NCI-H345 (cell line): ENCODE measurements at regions not wholly inside any gene's neighbourhood (a gene's known extent, or its start where the extent isn't known, plus 50 kb on each side); places are given as distances from the start of the nearest gene placed in this dataset.
"Not testable (repeated sequence)": the region's sequence is repeated elsewhere in the genome, so short reads cannot be mapped to it uniquely, and the experiment has no call there.

Experiments
- DNase-seq: peaks from one replicate; lab custom pipeline; 2025; lab: John Stamatoyannopoulos, UW

DNA sequence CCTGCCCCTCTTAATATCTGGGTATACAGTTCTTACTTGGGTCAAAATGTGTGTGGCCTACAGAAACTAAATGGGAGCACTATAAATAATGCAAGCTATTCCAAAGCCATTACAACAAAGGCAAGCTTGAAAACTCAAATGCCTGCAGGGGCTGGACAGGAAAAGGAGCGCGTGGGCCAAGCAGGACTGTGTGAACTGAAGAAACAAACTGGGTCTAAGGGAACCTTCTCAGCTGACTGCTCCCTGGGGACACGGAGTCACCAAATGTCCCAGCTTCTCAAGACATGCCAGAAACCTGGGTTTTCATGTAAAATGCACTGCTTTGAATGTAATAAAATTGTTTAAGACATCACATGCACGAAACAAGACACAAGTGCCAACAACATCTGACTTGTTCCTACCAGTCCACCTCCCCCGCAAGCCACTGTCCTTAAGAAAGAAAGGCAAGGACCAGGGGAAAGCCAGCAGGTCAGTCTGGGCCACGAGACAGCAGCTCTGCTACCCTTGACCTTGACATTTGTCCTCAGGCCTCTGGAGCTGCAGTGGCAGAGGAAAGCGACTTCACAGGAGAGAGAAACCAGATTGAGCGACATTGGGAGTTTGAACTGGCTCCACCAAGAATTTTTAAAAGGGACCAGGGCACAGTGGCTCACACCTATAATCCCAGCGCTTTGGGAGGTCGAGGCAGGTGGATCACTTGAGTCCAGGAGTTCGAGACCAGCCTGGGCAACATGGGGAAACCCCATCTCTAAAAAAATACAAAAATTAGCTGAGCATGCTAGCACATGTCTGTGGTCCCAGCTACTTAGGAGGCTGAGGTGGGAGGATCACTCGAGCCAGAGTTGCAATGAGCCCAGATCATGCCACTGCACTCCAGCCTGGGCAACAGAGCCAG lies 89.7 kb upstream of the SH3BP4 start:
- DNase-seq: no peak

DNA sequence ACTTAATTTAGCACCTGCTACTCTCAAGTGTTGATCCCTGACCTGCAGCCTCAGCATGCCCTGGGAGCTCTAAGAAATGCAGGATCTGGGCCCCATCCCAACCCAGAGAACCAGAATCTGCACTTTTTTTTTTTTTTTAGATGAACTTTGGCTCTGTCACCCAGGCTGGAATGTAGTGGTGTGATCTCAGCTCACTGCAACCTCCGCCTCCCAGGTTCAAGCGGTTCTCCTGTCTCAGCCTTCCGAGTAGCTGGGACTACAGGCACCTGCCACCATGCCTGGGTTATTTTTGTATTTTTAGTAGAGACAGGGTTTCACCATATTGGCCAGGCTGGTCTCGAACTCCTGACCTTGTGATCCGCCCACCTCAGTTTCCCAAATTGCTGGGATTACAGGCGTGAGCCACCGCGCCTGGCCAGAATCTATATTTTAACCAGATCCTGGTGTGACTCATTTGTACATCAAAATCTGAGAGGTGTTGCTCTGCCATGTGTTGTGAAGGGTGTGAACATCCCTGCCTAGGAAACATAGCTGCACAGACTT lies 92.4 kb upstream of the SH3BP4 start:
- not testable (repeated sequence) for DNase-seq

DNA sequence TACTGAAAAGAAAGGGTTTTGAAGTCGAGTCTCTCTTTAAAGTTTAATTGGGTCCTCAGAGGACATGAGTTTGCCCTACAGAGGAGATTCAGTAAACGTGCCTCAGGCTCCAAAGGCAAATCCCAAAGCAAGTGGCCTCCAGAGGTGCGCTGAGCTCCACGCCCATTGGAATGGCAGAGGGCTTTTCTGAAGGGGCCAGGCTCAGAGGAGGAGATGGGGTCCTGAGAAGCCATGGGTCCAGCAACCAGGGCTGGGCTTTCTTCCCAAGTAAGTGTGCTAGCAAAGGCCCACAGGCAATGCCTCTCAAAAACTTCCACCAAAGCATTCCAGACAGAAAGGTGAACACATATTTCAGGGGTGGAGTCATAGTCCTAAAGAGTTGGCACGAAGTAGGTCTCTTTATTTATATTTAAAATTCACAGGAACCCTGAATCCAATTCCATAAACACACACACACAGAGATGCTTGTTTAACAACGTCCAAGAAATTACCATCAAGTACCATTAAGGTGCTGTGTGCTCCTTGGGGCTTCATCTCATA lies 93.0 kb upstream of the SH3BP4 start:
- no peak for DNase-seq

DNA sequence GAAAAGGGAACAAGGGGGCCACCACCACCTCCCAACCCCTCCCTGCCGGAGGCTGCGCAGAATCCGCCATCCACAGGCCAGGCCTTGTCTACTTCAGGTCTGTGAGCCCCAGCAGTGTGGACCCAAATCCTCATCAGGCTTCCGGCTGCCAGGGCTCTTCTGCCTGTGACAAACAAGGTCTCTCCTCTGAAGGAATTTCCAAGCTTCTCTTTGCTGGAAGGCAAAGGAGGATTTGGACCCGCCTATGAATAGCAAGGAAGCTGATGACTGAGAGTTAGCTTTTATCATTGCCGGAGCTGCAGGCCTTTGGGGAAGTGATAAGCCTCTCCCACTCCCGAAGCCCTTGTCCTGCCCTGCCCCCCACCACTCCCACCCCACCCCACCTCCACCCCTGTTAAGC lies 93.7 kb upstream of the SH3BP4 start:
- no peak for DNase-seq

DNA sequence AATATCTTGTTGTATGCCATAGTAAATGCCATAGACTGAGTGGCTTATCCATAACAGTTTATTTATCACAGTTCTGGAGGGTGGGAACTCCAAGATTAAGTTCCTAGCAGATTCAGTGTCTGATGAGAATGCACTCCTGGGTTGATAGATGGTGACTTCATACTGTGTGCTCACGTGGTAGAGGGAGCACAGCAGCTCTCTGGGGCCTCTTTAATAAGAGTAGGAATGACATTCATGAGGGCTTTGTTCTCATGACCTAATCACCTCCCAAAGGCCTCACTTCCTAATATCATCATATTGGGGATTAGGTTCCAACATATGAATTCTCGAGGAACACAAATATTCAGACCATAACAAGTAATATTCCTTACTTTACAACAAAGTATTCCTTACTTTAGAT lies 98.1 kb upstream of the SH3BP4 start:
- DNase-seq: no peak

DNA sequence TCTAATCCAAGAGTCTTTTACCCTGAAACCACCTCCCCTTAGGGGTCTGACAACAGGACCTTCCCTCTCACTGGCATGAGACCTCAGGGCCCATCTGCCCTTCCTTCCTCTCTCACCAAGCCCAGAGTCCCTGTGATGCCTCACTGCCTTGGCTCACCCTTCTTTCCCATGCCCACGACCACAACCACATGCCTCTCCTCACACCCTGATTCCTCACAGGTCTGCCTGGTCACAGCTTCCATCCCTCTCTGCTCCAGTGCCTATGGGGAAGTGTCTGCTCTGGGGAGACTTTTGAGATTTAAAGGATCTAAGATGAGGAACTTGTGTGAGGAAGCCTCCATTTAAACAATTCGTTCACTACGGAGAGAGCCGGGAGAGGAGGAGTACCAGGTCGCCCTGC lies 98.9 kb upstream of the SH3BP4 start:
- no peak for DNase-seq

DNA sequence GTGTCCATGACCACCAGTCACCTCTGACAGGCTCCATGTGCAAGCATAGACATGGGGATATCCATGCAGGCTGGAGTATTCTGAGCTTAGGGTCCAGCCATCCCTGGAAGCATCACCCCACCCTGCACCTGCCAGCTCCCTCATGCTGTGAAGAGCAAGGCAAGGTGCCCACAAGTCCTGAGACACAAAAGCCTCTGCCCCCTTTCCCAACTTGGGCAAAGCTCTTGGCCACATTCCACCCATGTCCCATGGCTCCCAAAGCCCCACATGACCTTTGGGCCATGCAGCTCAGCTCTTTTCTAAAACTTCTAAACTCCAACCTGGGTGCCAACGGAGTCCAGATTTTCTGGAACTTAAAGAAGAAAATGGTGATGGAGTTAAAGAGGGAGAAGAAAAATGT lies 99.8 kb upstream of the SH3BP4 start:
- no peak for DNase-seq

DNA sequence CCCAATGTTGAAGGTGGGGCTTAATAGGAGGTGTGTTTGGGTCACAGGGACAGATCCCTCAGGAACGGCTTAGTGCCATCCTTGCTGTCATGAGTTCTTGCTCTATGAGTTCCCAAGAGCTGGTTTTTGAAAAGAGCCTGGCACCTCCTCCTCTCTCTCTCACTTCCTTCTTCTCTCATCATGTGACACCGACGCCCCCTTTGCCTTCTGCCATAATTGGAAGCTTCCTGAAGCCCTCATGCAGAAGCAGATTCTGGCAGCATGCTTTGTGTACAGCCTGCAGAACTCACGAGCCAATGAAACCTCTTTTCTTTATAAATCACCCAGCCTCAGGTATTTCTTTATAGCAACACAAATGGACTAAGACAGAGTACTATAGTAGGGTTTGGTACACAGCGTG lies 100.4 kb upstream of the SH3BP4 start:
- no peak for DNase-seq

DNA sequence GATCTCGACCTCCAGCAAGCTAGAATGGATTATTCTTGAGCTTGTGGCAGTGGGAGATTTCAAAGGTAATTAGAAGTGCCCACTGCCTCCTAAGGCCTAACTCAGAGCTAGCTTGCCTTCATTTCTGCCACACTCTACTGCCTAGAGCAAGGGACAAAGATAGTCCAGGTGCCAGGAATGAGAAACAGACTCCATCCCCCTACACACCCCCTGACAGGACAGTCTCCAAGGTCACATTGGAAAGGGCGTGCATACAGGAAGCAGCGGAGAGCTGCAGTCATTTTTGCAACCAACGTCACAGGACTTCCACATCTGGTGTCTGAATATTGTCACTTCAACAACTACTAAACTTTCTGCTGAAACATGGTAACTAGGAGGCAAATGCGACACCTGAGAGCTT lies 101.0 kb upstream of the SH3BP4 start:
- no peak for DNase-seq

DNA sequence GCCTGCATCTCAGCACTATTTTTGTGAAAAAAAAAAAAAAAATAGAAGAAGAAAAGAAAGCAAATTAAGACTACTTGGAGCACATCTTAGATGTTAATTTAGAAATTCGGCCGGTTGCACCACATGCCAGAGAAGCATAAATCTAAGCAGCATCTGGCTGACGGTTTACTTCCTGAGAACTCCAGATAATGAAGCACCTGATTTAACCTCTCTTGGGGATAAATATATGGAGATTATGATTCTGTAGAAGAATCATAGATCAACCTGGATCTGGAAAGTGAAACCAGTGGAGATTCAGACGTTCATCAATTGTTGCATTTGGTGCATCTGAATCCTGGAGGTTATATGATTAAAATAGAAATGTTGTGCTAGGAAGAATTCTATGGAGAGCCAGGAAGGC lies 102.1 kb upstream of the SH3BP4 start:
- DNase-seq: no peak

DNA sequence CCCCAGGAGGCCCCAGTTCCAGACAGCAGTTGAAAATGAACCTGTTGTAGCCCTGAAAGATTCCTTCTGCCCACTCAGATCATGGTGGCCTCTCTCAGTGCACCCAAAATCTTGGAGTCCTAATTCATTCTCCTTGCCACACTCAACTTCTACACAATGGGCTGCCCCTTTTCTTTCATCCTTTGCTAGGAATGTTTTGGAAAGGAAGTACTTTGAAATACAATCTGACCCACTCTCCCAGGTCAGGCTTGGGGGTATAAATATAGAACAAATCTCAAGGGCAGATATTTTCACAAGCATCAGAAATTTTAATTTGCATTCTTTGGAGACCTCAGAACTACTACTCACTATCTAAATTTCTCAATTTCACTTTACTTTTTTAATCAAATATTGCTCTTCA lies 103.2 kb upstream of the SH3BP4 start:
- DNase-seq: no peak

DNA sequence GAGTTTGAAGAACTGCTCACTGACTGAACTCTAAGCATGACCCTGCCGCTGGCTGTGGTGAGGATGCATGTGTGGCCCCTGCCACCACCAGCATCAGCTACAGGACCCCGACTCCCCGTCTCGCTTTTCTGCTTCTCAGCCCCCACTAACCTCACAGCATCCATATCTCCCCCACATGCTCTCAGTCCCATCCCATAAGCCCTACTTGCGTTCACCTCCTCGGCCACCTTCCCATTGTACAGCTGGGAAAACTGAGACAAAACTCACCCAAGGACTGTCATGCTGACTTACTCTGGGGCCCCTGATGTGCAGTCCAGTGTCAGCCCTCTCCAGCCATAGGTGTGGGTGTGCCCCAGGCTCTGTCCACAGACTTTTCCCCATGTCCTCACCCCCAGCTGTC lies 104.2 kb upstream of the SH3BP4 start:
- no peak for DNase-seq

DNA sequence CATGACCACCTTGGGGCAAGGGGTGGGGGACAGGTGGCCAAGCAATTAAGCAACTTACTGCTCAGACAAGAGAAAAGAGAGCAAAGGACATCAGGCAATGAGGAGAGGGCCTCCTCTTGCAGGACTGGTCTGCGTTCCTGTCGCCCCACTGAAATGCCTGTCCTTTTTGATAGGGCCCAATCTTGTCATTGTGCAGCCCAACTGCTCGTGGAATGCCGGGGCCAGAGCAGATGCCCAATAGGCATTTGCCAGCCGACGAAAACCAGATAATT lies 104.5 kb upstream of the SH3BP4 start:
- no peak for DNase-seq

DNA sequence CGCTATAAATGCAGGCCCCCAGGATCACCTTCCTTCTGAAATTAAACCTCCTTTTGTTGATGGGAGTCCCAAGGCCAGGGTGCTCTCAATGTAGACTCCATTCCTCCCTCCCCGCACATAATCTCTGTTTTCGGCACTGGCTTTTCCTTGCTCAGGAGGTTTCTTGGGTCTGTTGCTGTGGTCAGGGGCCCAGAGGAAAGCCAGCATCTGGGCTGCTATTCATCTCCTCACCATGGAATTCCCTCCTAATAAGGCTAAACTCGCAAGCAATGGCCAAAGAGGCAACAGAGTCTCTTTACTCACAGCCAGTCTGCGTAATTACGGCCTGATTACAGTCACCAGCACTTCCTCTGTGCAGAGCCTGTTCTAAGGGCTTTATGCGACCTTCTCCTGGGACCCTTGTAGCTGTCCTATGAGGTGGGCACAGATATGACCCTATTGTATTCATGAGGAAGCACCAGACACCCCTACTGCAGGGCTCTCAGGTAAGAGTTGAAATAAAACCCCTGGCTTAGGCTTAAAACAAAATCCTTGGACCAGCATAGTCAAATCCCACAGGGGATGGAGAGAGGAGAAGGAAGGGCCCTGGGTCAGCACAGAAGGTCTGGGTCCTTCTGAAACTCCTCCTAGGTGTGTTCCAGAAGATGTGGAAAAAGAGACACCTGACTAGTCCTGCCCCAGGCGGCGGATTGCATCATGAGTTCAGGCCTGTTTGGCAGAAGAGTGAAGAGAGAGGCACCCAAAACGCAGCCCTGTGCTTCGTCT lies 105.0 kb upstream of the SH3BP4 start:
- no peak for DNase-seq

DNA sequence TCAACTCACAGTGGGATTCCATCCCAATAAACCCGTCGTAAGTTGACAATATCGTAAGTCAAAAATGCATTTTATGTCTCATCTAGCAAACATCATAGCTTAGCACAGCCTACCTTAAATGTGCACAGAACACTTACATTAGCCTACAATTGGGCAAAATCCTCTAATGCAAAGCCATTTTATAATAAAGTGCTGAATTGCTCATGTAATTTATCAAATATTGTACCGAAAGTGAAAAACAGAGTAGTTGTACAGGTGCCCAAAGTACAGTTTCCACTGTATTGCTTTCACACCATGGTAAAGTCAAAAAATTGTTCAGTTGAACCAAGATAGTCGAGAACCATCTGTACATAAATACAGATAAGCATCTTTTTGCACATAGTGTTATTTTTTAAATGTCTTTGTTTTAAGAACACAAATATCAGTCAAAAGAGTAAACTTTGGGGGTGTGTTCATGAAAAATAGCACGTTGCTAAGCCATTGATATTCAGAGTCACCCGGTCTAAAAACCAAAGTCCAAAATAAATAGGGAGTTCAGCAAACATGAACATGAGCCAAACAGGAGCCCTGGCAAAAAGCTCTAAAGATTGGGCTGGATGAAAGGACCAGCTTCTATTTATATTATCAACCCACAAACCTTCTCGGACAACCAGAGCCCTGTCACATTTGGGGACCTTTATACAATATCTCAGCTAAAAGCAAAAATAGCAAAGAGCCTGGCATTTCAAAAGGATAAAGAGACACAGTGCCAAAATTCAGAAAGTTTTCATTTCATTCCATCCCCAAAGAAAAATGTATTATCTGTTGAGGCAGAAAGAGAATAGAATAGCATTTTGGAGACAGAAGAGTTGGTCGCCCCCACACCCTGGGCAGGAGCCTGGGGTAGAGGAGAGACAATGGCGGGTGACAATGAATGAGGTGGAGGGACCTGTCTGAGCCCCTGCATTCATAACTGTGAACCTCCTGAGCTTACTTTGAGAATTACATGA lies 105.9 kb upstream of the SH3BP4 start:
- no peak for DNase-seq

DNA sequence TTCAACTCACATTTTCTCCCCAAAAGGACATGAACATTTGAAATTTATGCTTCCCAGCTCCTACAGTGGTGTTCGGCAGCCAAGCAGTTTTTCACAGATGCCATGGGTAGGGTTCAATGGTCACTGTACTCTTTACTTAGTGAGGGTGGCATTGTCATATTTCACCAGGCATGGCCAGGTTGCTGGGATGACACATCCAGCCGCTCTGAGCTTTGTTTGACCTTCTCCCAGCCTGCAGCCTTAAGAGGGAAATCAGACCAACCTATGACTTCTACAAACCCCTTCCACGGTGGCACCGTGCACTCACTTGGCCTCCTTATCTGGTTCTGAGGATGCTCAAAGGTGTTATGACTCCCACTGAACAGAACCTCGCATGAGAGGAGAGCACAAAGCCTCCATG lies 108.4 kb upstream of the SH3BP4 start:
- no peak for DNase-seq

DNA sequence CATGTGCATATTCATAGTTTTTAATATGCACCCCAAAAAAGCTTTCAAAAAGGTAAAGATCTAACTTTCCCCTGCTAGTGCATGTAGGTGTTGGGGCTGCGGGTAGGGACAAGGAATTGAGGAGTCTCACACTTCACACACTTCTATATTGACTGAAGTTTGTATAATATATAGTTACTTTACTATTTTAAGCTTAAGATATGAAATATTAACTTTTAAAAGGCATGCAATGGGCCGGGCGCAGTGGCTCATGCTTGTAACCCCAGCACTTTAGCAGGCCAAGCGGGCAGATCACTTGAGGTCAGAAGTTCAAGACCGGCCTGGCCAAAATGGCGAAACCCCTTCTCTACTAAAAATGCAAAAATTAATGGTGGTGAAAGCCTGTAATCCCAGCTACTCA lies 109.1 kb upstream of the SH3BP4 start:
- no peak for DNase-seq

DNA sequence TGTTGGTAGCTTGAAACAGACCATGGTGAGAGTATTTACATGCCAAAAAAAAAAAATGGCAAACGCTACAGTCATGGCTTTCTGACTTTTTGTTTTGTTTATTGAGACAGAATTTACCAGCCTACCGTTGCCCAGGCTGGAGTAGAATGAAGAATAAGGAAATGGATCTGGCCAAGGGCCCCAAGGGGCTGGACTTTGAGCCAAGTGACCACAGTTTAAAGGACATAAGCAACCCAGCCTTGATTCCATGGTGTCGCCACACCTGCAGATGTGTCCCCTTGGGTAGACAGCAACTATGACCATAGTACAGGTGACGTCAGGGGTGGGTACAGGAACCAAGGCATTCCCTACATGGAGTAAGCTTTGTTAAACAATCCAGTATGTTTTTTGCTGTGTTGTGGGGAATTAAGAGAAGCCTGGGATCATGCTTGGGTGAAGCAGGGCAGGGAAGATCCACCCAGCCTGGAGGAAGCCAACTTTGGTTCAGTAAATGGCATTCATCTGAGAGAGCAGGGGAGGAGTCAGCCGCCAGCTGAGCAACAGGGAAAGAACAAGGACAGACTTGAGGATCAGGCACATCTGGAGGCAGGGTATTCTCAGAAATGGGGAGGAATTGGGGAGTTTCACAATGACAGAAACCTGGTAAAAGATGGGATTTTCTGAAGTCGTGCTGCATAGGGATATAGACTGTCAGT lies 110.3 kb upstream of the SH3BP4 start:
- DNase-seq: no peak

DNA sequence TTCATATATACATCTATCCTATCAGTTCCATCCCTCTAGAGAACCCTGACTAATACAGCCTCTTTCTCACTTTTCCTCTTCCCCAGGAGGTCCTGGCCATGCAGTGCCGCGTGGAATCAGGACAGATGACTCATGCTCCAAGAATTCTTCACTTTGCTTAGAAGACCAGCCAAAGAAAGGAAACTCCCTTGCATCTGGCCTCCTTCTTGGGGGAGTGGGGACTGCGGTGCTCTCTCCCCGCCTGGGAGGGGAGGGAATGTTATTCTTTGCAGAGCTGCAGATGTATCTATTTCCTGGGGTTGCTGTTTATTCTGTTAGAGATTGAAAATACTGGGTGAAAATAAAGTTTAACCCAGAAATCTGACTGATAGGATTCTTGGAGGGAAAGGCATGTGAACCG lies 111.5 kb upstream of the SH3BP4 start:
- no peak for DNase-seq

DNA sequence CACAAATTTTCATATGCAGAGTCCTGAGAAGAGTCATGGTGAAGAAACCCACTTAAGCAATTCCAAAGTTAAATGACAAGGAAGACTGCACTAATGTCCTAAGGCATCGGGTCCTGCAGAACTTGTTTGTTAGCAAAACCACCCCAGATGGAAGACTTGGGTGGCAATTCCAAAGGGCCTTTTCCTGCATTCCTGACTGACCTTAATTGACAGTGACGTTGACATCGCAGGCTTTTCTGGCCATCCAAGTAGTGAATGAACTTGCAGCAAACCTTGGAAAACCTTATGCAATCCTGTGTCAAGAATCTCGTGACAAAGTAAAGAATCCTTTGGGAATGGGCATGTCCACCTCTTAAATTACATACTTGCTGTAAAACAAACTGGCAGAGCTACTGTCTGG lies 112.5 kb upstream of the SH3BP4 start:
- no peak for DNase-seq

DNA sequence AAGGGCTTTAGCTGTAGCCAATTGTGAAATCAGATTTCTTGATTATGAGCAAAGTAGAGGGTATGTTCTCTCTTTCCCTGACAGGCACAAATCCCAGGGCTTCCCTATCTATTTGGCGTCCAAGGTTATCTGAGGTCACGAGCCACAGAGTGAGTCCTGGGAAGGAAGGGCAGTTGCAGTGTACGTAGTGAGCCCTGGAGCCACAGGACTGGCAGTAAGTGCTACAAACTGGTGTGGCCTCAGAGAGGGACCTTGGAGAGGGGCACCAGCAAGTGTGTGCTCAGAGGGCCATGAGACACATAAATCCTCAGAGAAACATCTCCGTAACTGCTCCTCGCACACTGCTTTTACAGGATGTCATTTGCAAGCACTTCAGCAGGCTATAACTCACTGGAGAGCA lies 115.5 kb upstream of the SH3BP4 start:
- DNase-seq: no peak
